GM21717 (cell line): ENCODE measurements at regions not wholly inside any gene's neighbourhood (a gene's known extent, or its start where the extent isn't known, plus 50 kb on each side); places are given as distances from the start of the nearest gene placed in this dataset.

Experiments
- ATAC-seq: cut with Tn5 transposase; IDR thresholded peaks from one replicate; pipeline ENCODE4 v1.9.1; 2021; ENCODE audit warnings: mild to moderate bottlenecking, moderate library complexity; ENCODE audit not compliant: unreplicated experiment

GRCh38 chr5:98573834-98574320 is 199.6 kb upstream of the RGMB start:
- no peak for ATAC-seq

DNA sequence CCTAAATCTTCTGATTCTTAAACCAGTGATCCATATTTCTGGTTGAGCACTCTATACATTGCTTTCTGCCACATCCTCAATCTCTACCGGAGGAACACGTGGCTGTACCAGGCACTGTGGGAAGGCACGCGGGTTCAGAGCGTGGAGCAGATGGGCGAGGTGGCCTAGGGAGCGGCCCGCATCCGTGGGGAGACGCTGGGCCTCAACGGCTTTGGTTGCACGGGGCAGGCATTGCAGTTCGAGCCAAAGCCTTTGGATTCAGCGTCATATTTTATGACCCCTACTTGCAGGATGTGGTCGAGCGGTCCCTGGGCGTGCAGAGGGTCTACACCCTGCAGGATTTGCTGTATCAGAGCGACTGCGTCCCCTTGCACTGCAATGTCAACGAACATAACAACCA is 197.2 kb upstream of the RGMB start:
- ATAC-seq: no peak

DNA sequence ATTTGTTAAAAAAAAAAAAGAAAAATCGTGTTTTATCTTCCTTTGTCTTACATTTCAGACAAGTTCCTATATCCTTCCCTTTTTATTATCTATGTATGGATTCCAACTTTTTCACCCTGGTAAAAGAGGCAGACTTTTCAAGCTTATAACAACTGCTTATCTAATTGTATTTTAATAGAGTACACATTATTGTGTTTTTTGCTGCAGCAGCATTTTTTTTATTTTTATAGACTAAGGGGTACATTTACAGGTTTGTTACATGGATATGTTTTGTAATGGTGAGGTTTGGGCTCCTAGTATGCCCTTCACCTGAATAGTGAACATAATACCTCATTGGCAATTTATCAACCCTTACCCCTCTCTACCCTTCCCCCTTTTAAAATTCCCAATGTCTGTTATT is 195.0 kb upstream of the RGMB start:
- ATAC-seq: no peak

DNA sequence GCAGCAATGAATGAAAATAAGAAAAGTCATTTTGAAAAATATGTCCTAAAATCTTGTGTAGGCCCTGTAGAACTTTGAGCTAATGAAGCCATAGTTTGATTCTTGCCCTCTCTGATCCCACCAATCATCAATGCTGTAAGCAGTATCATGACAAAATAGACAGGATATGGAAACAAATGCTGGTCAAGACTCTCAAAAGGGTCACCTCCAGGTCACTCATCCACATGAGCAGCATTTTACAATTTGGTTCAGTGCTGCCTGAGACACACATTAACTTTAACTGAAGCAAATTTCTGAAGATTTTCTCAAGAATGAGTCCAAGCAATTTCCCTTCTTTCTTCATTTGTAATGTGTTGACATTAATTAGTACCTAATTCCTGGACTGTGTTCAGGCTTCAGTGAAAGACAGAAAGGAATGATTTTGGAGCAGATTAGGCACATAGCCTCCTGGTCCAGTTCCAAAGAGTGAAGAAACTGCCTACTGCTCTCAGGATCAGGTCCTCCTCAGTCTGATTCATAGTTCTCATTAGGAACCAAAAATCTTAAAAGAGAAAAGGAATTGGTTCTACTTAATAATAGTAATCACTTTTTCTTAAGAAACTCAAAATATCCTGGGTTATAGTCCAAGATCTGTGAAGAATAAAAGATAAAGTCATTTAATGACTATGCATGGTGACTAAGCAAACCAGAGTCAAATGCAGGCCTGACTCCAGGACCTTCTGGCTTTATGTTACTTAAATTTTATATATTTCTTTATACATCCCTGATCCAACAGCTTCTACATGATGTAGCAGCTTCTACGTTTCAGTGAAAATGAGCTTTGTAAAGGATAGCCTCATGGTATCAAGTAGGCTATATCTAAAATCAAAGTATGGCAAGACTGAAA is 192.1 kb upstream of the RGMB start:
- no peak for ATAC-seq

DNA sequence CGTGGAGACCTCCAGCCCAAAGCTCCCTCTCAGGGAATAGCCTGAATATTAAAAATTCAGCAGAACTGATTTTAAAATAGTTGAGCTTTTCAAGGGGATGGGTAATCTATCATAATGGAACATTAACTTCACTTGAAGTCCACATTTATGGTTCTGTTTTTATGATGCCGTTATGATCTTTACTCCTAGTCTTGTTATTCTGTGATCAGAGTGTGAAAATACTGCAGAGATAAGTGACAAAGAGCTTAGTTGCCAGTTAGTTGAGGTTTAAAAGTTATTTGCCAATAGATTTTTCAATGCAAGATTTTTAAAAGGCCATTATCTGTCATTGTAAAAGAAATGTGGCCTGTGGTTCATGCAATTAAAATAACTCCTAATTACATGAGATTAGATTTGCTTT is 189.9 kb upstream of the RGMB start:
- ATAC-seq: no peak

- no peak for ATAC-seq
Observed at GRCh38 chr5:98585661-98586310, 187.7 kb upstream of the RGMB start.

GRCh38 chr5:98586581-98586980 is 186.9 kb upstream of the RGMB start:
- ATAC-seq: no peak

GRCh38 chr5:98587166-98587565 is 186.3 kb upstream of the RGMB start:
- no peak for ATAC-seq

- no peak for ATAC-seq
Observed at GRCh38 chr5:98588215-98588614, 185.2 kb upstream of the RGMB start.

DNA sequence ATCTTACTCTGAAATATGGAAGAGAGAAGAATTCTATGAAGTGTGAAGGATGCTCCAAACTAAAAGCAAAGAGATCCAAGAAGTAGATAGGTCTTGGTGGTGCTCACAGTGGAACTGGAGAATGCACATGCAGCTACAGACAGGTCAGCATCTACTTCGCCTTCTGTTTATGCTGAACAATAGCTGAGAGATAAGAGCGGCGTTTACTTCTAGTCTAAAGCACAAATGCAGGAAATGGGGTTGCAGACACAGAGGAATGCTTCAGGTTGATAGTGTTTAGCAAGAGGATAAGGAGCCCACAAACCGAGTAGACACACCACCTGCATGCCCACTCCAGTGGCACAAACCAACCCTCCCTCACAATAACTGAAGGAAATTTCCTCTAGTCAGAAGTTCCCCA is 180.0 kb upstream of the RGMB start:
- ATAC-seq: no peak

GRCh38 chr5:98594098-98594497 is 179.4 kb upstream of the RGMB start:
- ATAC-seq: no peak

DNA sequence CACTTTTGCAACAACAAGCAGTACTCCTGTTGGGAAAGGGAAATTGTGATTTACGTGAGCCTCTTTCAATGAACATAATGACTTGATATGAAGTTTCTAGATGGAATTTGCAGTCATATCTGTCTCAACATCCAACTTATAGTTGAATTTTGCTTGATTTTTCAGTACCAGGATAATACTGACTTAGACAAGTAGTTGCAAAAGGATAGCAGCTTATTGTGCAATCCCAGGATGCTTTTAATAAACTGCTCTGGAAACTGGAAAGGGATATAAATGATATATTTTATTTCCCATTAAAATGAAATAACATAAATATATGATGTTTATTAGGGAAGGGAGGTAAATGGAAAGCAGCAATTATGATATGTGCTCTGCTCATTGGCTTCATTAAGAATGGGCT is 174.4 kb upstream of the RGMB start:
- ATAC-seq: no peak

DNA sequence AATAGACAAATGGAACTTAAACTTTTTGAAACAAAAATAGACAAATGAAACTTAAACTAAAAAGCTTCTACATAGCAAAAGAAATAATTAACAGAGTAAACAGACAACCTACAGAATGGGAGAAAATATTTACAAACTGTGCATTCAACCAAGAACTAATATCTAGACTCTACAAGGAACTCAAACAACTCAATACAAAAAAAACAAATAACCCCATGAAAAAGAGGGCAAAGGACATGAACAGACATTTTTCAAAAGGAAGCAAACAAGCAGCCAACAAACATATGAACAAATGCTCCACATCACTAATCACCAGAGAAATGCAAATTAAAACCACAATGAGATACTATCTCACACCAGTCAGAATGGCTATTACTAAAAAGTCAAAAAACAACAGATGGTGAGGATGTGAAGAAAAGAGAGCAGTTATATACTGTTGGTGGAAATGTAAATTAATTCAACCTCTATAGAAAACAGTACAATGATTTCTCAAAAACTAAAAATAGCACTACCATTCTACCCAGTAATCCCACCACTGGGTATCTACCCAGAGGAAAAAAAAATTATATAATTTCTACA is 170.8 kb upstream of the RGMB start:
- no peak for ATAC-seq

DNA sequence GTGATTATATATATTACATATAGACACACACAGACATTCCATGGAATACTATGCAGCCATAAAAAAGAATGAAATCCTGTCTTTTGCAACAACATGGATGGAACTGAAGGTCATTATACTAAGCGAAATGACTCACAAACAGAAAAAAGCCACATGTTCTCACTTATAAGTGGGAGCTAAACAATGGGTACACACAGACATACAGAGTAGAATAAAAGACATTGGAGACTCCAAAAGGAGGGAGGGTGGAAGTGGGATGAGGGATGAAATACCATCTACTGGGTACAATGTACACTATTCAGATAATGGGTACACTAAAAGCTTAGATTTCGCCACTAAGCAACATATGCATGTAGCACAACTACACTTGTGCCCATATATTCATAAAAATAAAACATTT is 170.0 kb upstream of the RGMB start:
- ATAC-seq: no peak

DNA sequence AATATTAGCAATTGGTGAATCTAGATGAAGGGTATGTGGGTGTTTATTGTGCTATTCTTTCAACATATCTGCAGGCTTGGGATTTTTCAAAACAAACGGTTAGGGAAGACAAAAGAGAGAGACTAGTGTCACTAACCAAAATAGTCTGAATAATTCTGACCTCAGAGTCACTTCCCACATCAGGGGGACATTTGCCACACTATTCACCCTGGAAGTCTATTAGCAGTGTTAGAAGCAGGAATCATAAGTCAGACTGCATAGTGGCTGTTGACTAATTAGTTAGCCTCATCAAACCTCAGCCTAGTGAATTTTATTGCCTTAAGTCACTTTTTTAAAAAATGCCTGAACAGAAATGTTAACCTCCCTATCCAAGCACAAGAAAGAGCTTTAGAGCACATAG is 169.2 kb upstream of the RGMB start:
- no peak for ATAC-seq

DNA sequence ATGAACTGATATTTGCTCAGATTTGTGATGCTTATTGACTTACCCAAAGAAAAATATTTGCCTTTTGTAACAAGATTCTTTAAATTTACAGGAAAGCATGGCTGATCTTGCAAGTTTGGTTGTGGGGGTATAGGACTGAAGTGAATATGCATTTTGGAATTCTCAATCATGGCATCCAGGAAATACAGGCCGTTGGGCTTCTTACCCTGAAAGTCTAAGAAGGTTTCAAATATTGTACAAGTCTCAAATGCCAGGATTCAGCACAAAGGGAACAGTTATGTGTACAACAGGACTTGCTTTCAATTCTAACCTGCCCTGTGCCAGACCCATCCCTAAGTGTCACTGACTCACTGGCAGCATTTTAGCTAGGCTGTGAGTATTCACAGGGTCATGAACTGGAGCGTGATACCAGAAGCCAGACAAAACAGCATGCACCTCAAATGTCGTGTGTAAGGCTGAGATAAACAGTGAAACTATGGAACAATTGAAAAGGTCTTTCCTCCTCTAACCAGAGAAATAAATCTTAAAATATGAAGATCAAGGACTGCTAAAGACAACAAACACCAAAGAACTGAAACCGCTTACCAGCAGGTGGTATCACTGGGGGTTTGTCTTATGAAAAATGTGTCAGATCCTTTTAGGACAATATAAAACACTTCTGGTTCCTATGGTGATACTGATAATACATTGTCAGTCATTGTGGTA is 168.6 kb upstream of the RGMB start:
- ATAC-seq: no peak

GRCh38 chr5:98605426-98605825 is 168.0 kb upstream of the RGMB start:
- ATAC-seq: no peak

DNA sequence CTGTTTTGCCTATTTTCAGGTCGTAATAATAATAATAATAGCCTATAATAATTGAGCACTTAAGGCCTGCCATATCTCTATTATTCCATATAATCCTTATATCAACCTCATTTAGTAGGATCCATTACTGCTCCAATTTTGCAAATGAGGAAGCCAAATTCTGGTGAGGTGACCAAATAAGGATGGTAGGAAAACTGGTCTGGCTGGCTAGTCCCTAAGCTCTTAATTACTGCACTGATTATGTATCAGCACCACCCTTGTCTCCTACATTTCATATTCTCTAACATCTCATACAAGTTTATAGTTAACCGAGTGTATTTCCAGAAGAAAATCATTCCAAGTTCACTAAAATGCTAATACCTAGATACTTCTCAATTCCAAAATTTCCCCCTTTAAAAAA is 166.5 kb upstream of the RGMB start:
- ATAC-seq: no peak

- ATAC-seq: no peak
Observed at GRCh38 chr5:98608052-98608451, 165.4 kb upstream of the RGMB start.

- ATAC-seq: no peak
Observed at GRCh38 chr5:98614341-98614740, 159.1 kb upstream of the RGMB start.

GRCh38 chr5:98621821-98622220 is 151.6 kb upstream of the RGMB start:
- no peak for ATAC-seq
